Endodermal cell (in vitro differentiated cells): ENCODE measurements at regions not wholly inside any gene's neighbourhood (a gene's known extent, or its start where the extent isn't known, plus 50 kb on each side); places are given as distances from the start of the nearest gene placed in this dataset.

Experiments used
- DNase-seq: peaks from one replicate; pipeline ENCODE4 v3.0.0-alpha.2; 2017
- H3K27ac ChIP-seq: 2 replicates; pipeline ENCODE4 v1.5.1; 2013; ENCODE audit warnings: mild to moderate bottlenecking, low read depth, low read length, moderate library complexity
- H3K27me3 ChIP-seq: 2 replicates; pipeline ENCODE4 v1.6.1; 2013; ENCODE audit warnings: mild to moderate bottlenecking, low read length, moderate library complexity; ENCODE audit not compliant: insufficient read depth, control insufficient read depth, poor library complexity, severe bottlenecking
- H3K36me3 ChIP-seq: 2 replicates; pipeline ENCODE4 v1.7.0; 2013; ENCODE audit warnings: mild to moderate bottlenecking, low read length, moderate library complexity; ENCODE audit not compliant: control insufficient read depth, insufficient read depth
- H3K4me1 ChIP-seq: one replicate; pipeline ENCODE4 v1.7.0; 2013; ENCODE audit warnings: low read length; ENCODE audit not compliant: control insufficient read depth, insufficient read depth
- H3K4me3 ChIP-seq: 2 replicates; pipeline ENCODE4 v1.5.1; 2013; ENCODE audit warnings: mild to moderate bottlenecking, low read length, moderate library complexity
- H3K9ac ChIP-seq: 2 replicates; pipeline ENCODE4 v1.6.1; 2013; ENCODE audit warnings: mild to moderate bottlenecking, low read length, moderate library complexity; ENCODE audit not compliant: poor library complexity, severe bottlenecking; ENCODE audit errors: extremely low read depth
- H3K9me3 ChIP-seq: 2 replicates; pipeline ENCODE4 v1.6.1; 2013; ENCODE audit warnings: mild to moderate bottlenecking, low read length, moderate library complexity; ENCODE audit not compliant: control insufficient read depth
- H3K27ac Mint-ChIP-seq: 2 replicates; pipeline ENCODE4 v1.8.0; 2020; ENCODE audit warnings: mixed read lengths
- H3K27me3 Mint-ChIP-seq: 2 replicates; pipeline ENCODE4 v1.8.0; 2021; ENCODE audit warnings: mild to moderate bottlenecking, mixed read lengths; ENCODE audit not compliant: insufficient read depth
- H3K36me3 Mint-ChIP-seq: 2 replicates; pipeline ENCODE4 v1.8.0; 2020; ENCODE audit warnings: low read depth, mixed read lengths
- H3K4me1 Mint-ChIP-seq: 2 replicates; pipeline ENCODE4 v1.8.0; 2020; ENCODE audit warnings: mixed read lengths
- H3K4me3 Mint-ChIP-seq: 2 replicates; pipeline ENCODE4 v1.8.0; 2020; ENCODE audit warnings: mild to moderate bottlenecking, moderate library complexity, mixed read lengths
- H3K9me3 Mint-ChIP-seq: 2 replicates; pipeline ENCODE4 v1.8.0; 2020; ENCODE audit warnings: mild to moderate bottlenecking, mixed read lengths
- WGBS, 2 experiments: methylation state at CpG; one replicate each; pipeline versions ENCODE4 v1.1.5 to v1.1.7; 2013; ENCODE audit warnings: missing lambda C conversion rate in 2 of 2, mixed read lengths in 1 of 2; ENCODE audit not compliant: insufficient coverage in 1 of 2, insufficient read length in 1 of 2; 5-methylcytosine and 5-hydroxymethylcytosine counted together
- TF ChIP-seq, protein P1 (sequence below): fragments of 200-600 bp; sonication (generic); conservative IDR thresholded peaks from 2 replicates; pipeline ENCODE4 v1.5.0; 2021; ENCODE audit warnings: antibody characterized with exemption, mild to moderate bottlenecking

DNA sequence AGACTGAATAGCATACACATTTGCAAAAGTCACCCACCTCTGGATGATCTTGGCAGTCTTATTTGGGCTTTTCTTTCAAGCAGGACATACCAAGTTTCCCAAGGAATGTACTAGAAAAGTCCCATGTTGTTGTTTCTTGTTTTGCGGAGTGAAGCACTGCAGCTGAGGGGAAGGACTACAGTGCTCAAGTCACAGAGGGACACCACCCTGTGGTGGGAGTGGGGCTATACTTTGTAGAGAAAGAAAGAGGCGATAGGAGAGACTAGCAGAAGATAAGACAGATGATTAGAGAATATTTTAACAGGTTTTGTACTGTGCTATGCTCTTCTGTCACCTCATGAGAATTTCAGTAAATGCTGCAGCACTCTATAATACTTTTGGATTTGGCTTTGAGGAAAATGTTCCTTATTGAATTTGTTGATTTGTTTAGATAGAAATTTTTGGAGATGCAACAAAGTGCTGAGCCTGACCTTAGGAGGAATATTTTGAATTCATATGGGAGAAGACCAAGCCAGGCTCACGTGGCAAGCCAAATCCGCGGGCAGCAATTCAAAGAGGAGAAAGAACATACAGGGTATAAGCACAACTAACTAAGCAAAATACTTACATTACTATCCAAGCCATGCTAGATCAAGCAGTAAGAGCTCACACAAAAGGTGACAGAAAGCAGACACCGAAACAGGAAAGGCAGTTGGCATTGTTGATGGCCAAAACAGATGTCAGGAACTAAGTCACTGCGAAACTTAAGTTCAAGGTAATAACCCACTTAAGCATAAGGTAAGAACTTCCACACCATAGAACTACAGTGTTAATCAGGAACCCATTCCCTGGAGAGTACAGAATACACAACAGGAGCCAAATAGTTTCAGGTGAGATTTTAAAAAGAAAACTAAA lies 280.3 kb upstream of the INTU start:
- no peaks in the 10 kb centered on the region for H3K4me1 ChIP-seq
- Mint-ChIP-seq H3K27ac (no peak overlapping the region), H3K27me3 (no peaks in the 10 kb centered on the region), H3K4me3 (no peak overlapping the region), H3K4me1 (no peaks in the 10 kb centered on the region), H3K36me3 (no peaks in the 10 kb centered on the region), H3K9me3 (peaks cover 10% of the 10 kb centered on the region)
- DNase-seq, result peak; percentile 62
- H3K4me3 ChIP-seq, result no peak overlapping the region
- no peak overlapping the region for H3K27ac ChIP-seq
- TF ChIP-seq, protein P1, sequence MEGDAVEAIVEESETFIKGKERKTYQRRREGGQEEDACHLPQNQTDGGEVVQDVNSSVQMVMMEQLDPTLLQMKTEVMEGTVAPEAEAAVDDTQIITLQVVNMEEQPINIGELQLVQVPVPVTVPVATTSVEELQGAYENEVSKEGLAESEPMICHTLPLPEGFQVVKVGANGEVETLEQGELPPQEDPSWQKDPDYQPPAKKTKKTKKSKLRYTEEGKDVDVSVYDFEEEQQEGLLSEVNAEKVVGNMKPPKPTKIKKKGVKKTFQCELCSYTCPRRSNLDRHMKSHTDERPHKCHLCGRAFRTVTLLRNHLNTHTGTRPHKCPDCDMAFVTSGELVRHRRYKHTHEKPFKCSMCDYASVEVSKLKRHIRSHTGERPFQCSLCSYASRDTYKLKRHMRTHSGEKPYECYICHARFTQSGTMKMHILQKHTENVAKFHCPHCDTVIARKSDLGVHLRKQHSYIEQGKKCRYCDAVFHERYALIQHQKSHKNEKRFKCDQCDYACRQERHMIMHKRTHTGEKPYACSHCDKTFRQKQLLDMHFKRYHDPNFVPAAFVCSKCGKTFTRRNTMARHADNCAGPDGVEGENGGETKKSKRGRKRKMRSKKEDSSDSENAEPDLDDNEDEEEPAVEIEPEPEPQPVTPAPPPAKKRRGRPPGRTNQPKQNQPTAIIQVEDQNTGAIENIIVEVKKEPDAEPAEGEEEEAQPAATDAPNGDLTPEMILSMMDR, result peak; percentile 69
- no peaks in the 10 kb centered on the region for H3K27me3 ChIP-seq
- H3K9me3 ChIP-seq, result peaks cover 5% of the 10 kb centered on the region
- H3K9ac ChIP-seq, result no peak overlapping the region
- no peaks in the 10 kb centered on the region for H3K36me3 ChIP-seq
- WGBS, 2 experiments, result 83 to 88% methylated on average over 2 to 7 of the region's 7 CpGs

DNA sequence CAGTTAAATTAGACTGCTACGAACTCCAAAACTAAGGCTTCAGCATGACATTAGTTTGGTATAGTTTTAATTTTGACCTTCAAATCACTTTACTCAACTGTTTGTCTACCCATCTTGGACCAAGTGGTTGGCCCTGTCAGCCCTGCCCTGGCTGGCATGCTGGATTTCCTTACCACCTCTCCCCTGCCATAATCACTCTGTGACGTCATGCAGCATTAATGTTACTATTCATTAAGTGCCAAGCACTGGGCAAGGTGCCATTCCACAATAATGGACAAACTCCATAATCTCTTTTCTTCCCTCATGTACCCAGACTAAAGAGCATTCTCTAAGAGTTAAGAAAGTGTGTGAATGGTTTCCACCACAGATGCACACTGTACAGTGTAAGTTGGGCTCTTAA lies 277.0 kb upstream of the INTU start:
- no peak overlapping the region for H3K27ac Mint-ChIP-seq
- no peaks in the 10 kb centered on the region for H3K27me3 Mint-ChIP-seq
- no peaks in the 10 kb centered on the region for H3K4me1 ChIP-seq
- TF ChIP-seq, protein P1, result no peak
- no peak overlapping the region for H3K27ac ChIP-seq
- H3K36me3 Mint-ChIP-seq, result no peaks in the 10 kb centered on the region
- WGBS, 2 experiments, result 83 to 94% methylated on average over 2 of the region's 2 CpGs
- no peaks in the 10 kb centered on the region for H3K9me3 ChIP-seq
- no peaks in the 10 kb centered on the region for H3K36me3 ChIP-seq
- no peak overlapping the region for H3K4me3 ChIP-seq
- no peaks in the 10 kb centered on the region for H3K27me3 ChIP-seq
- no peak overlapping the region for H3K9ac ChIP-seq
- H3K9me3 Mint-ChIP-seq, result no peaks in the 10 kb centered on the region
- DNase-seq, result no peak
- no peak overlapping the region for H3K4me3 Mint-ChIP-seq
- no peaks in the 10 kb centered on the region for H3K4me1 Mint-ChIP-seq

DNA sequence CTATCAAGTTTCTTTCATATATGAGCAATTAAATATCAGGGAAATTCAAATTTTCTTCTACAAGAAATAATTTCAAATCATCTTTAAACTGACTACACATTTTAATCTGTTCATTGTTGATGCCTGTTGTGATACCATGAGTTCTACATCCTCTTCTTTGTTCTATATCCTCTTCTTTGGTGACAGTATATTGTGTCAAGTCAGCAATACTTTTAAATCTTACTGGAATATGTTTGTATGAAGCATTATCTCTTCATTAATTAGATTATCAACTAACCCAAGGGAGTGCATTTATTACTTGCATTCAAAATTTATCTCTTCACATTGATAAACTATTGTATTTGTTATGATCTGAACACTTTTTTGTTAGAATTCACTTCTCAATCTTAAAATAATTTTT lies 275.0 kb upstream of the INTU start:
- Histone ChIP-seq H3K27ac (no peak overlapping the region), H3K4me3 (no peak overlapping the region), H3K27me3 (no peaks in the 10 kb centered on the region), H3K36me3 (no peaks in the 10 kb centered on the region), H3K9me3 (no peaks in the 10 kb centered on the region), H3K4me1 (no peaks in the 10 kb centered on the region), H3K9ac (no peak overlapping the region)
- Mint-ChIP-seq H3K4me1 (no peaks in the 10 kb centered on the region), H3K4me3 (no peak overlapping the region), H3K9me3 (no peaks in the 10 kb centered on the region), H3K36me3 (no peaks in the 10 kb centered on the region), H3K27me3 (no peaks in the 10 kb centered on the region), H3K27ac (no peak overlapping the region)
- TF ChIP-seq, protein P1, result no peak
- no peak for DNase-seq
